ENCODE measurements at regions not wholly inside any gene's neighbourhood (a gene's known extent, or its start where the extent isn't known, plus 50 kb on each side); places are given as distances from the start of the nearest gene placed in this dataset.
A peak's percentile ranks its signal among the peaks of the same experiment; 100 is the strongest.

GRCh38 chr13:89827552-89827951, 1519.9 kb upstream of the MIR17HG start:
- DNase-seq (ENCODE audit: low read depth): peak; percentile 1

- DNase-seq (ENCODE audit: low read depth): no peak
Observed at GRCh38 chr13:89828506-89828905, 1519.0 kb upstream of the MIR17HG start.

GRCh38 chr13:89831157-89831556, 1516.3 kb upstream of the MIR17HG start:
- DNase-seq (ENCODE audit: low read depth): no peak

GRCh38 chr13:89832827-89833226, 1514.7 kb upstream of the MIR17HG start:
- no peak for DNase-seq (ENCODE audit: low read depth)

- no peak for DNase-seq (ENCODE audit: low read depth)
Observed at GRCh38 chr13:89843621-89844020, 1503.9 kb upstream of the MIR17HG start.

GRCh38 chr13:89845874-89846273, 1501.6 kb upstream of the MIR17HG start:
- no peak for DNase-seq (ENCODE audit: low read depth)

- no peak for DNase-seq (ENCODE audit: low read depth)
Observed at GRCh38 chr13:89846926-89847585, 1500.4 kb upstream of the MIR17HG start.

GRCh38 chr13:89852570-89852969, 1494.9 kb upstream of the MIR17HG start:
- no peak for DNase-seq (ENCODE audit: low read depth)

GRCh38 chr13:89856512-89856911, 1491.0 kb upstream of the MIR17HG start:
- no peak for DNase-seq (ENCODE audit: low read depth)

- DNase-seq (ENCODE audit: low read depth): no peak
Observed at GRCh38 chr13:89857502-89857901, 1490.0 kb upstream of the MIR17HG start.

GRCh38 chr13:89862011-89862690, 1485.3 kb upstream of the MIR17HG start:
- DNase-seq (ENCODE audit: low read depth): no peak

GRCh38 chr13:89862691-89863036, 1484.8 kb upstream of the MIR17HG start:
- no peak for DNase-seq (ENCODE audit: low read depth)

GRCh38 chr13:89865164-89866064, 1482.1 kb upstream of the MIR17HG start:
- DNase-seq (ENCODE audit: low read depth): no peak

- no peak for DNase-seq (ENCODE audit: low read depth)
Observed at GRCh38 chr13:89869312-89869711, 1478.2 kb upstream of the MIR17HG start.

- no peak for DNase-seq (ENCODE audit: low read depth)
Observed at GRCh38 chr13:89878904-89879303, 1468.6 kb upstream of the MIR17HG start.

- DNase-seq (ENCODE audit: low read depth): no peak
Observed at GRCh38 chr13:89880201-89880600, 1467.3 kb upstream of the MIR17HG start.

- DNase-seq (ENCODE audit: low read depth): no peak
Observed at GRCh38 chr13:89883893-89884448, 1463.5 kb upstream of the MIR17HG start.

GRCh38 chr13:89890806-89891205, 1456.7 kb upstream of the MIR17HG start:
- no peak for DNase-seq (ENCODE audit: low read depth)

- DNase-seq (ENCODE audit: low read depth): no peak
Observed at GRCh38 chr13:89891416-89891815, 1456.1 kb upstream of the MIR17HG start.

- DNase-seq (ENCODE audit: low read depth): no peak
Observed at GRCh38 chr13:89897681-89898080, 1449.8 kb upstream of the MIR17HG start.

GRCh38 chr13:89899302-89900103, 1448.0 kb upstream of the MIR17HG start:
- no peak for DNase-seq (ENCODE audit: low read depth)
